ENCODE measurements at regions not wholly inside any gene's neighbourhood (a gene's known extent, or its start where the extent isn't known, plus 50 kb on each side); places are given as distances from the start of the nearest gene placed in this dataset.

DNA sequence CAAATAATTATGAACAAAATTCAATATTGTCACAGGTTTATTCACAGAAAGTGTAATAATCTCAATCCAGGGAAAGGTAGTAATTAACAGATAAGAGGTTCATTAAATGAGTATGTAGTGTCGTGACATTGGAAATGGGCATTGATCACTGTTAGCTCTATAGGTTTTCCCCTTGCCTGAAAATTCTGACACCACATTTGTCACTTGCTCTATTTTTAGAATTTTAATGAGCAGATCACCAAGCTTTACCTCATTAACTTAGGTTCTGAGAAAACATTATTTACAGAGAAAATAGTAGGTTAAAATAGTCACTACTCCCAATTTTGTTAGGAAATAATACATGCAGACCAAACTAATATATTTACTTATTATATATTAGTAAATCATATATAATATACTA lies 344.0 kb downstream of the DSC3 start:
- TF ChIP-seq, protein P1, sequence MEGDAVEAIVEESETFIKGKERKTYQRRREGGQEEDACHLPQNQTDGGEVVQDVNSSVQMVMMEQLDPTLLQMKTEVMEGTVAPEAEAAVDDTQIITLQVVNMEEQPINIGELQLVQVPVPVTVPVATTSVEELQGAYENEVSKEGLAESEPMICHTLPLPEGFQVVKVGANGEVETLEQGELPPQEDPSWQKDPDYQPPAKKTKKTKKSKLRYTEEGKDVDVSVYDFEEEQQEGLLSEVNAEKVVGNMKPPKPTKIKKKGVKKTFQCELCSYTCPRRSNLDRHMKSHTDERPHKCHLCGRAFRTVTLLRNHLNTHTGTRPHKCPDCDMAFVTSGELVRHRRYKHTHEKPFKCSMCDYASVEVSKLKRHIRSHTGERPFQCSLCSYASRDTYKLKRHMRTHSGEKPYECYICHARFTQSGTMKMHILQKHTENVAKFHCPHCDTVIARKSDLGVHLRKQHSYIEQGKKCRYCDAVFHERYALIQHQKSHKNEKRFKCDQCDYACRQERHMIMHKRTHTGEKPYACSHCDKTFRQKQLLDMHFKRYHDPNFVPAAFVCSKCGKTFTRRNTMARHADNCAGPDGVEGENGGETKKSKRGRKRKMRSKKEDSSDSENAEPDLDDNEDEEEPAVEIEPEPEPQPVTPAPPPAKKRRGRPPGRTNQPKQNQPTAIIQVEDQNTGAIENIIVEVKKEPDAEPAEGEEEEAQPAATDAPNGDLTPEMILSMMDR (IDR thresholded peaks at IDR 0.05) = no peak
- no peak for TF ChIP-seq EZH2 (IDR thresholded peaks at IDR 0.05; ENCODE audit: borderline replicate concordance, insufficient read depth, low read depth, low read length, poor library complexity, severe bottlenecking)

All from B cell (primary cell).